Erythroblast (primary cell): ENCODE measurements at regions not wholly inside any gene's neighbourhood (a gene's known extent, or its start where the extent isn't known, plus 50 kb on each side); places are given as distances from the start of the nearest gene placed in this dataset.
"Not testable (repeated sequence)": the region's sequence is repeated elsewhere in the genome, so short reads cannot be mapped to it uniquely, and the experiment has no call there.

Experiments
- DNase-seq, 2 experiments: peaks; one replicate each; lab custom pipeline; 2025; lab: John Stamatoyannopoulos, UW
- GATA1 ChIP-seq: IDR thresholded peaks from 2 replicates; pipeline ENCODE4 v1.6.1; 2011; ENCODE audit warnings: low read depth, mild to moderate bottlenecking, control low read depth, low read length, moderate library complexity
- POLR2A ChIP-seq: IDR thresholded peaks from 2 replicates; pipeline ENCODE4 v1.6.1; 2011; ENCODE audit warnings: mild to moderate bottlenecking, low read length

DNA sequence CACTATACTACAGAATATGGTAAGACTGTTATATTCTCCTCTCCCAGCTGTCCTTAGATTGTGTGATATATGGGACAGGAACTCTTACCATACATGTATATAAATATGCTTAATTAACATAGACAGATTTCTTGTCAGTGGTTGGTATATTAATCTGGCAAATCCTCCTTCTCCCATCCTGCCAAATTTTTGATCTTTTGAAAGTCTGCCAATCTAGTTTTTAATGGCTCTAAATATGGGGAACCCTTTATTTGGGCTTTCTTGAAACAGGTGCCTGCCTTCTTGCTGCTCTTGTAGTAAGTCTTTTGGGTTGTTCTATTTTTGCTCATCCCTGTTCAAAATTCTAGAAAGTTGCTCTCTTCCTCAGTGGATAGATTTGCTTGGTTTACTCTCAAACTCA lies 63.5 kb downstream of the SPATA31D1 start:
- DNase-seq, result no peak
- TF ChIP-seq POLR2A (no peak), GATA1 (no peak)

DNA sequence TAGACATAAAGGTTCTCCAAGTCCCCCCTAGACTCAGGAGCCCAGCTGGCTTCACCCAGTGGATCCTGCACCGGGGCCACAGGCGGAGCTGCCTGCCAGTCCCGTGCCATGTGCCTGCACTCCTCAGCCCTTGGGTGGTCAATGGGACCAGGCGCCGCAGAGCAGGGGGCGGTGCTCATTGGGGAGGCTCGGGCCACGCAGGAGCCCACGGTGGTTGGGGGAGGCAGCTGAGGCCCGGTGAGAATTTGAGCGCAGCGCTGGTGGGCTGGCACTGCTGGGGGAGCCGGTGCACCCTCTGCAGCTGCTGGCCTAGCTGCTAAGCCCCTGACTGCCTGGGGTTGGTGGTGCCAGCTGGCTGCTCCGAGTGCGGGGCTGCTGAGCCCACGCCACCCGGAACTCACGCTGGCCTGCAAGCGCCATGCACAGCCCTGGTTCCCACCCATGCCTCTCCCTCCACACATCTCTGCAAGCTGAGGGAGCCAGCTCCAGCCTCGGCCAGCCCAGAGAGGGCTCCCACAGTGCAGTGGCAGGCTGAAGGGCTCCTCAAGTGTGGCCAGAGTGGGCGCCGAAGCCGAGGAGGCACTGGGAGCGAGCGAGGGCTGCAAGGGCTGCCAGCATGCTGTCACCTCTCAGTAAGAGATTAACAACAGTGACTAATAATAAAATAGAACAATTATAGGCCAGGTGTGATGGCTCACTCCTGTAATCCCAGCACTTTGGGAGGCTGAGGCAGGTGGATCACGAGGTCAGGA lies 65.9 kb downstream of the SPATA31D1 start:
- no peak for DNase-seq
- TF ChIP-seq POLR2A, result no peak
- no peak for TF ChIP-seq GATA1

DNA sequence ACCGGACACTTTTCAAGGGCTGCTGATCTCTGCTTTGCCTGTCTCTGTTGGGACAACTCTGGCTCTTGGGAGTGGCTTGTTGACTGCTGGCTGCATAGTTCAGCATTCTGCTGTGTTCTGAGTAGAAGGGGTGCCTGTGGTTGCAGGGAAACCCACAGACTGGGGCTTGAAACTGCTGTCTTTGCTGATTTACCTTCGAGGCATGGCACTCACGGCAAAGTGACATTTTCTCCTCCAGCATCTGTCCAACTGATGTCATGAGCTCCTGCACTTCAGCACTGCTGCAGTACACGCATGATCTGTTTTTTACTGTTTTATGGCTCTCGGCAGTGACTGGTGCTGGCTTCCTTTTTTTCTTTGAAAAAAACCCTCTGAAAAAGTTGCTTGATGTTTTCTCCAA lies 69.2 kb downstream of the SPATA31D1 start:
- TF ChIP-seq GATA1 (no peak), POLR2A (no peak)
- no peak for DNase-seq

DNA sequence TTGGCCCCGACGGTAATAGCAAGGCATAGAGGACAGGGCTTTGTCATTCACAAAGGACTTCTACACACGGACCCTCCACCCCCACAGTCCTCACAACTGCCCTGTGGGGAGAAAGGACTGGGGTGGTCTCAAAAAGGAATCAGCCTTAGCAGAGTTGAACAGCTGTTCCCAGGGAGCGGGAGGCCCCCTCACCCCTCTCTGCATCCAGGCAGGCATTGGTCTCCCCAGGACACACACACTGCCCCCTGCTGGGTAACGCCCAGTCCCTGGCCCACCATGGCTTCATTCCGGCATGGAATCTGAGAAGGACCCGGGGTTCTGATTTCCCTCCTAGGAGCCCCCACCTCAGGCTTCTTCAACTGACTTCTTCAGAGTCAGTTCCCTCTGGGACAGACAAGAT lies 73.2 kb downstream of the SPATA31D1 start:
- not testable (repeated sequence) for DNase-seq

DNA sequence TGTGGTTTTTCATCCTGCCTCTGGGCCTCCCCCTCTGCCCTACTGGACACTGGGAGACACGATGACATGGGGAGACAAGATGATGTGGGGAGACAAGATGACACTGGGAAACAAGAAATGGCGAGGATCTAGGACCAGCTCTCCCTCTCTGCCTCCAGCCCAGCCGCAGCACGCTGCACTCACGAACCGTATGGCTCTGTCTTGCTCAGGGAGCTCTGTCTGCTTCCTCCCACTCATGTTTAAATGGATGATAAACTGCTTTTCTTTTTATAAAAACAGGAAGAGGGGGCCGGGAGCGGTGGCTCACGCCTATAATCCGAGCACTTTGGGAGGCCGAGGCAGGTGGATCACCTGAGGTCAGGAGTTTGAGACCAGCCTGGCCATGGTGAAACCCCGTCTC lies 73.7 kb downstream of the SPATA31D1 start:
- DNase-seq, result no peak
- no peak for TF ChIP-seq POLR2A
- TF ChIP-seq GATA1, result no peak

DNA sequence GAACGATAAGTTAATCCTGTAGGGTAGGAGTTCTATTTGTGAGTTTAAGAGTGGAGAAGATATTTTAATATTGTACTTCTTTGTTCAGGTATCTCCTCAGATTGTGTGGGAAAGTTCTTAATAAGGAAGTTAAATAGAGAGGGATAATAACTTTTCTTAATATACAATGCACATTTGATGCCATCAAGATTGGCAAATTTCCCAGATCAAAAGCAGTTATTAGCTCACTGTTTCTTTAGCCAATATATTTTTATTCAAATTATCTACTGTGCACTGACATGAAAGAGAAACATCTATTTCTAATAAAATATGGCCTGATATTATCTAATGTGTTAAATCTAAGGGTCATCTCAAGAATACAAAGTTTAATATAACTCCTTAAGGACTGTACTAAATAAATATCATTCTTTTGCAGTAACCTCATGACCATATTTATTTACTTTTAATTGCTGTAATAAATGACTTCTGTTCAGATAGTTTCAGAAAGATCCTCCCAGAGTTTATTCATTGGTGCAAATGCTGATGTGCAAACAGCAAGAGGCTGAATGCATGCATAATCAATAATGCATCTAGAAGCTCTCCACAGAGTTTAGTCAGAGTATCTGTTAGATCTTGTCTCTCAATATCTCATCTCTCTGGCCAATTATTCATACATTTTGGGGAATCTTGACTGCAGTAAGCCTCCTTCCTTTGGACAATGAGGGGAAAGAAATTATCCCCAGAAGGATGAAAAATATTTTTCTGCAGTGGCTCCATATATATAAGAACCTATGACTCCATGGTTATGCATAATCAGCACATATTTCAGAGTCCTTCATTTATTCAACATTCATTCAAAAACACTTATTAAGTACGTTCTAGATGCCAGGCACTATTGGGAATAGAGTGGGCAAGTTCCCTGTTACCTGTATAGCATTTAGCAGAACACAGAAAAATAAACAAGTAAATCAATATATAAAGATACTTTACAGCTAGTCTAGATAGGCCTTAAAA lies 85.3 kb downstream of the SPATA31D1 start:
- TF ChIP-seq GATA1 (no peak), POLR2A (no peak)
- DNase-seq, result no peak

DNA sequence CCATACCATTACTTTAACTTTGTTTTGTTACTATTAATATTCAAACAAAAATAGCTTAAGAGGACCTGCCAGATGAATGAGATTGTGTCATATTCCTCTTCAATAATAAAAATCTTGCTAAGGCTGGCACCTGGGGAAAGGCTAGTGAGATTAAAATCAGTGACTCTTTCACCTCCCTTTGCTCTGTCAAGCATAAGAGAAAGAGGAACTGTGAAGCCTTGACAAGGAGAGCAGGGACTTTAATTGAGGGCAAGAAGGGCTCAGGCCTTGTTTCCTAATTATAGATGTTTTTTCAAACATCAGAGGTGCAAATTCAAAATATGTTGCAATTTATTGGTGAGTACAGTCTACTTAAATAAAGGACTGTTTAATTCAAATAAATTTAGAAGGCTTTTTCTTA lies 91.7 kb downstream of the SPATA31D1 start:
- no peak for DNase-seq
- TF ChIP-seq POLR2A (no peak), GATA1 (no peak)

DNA sequence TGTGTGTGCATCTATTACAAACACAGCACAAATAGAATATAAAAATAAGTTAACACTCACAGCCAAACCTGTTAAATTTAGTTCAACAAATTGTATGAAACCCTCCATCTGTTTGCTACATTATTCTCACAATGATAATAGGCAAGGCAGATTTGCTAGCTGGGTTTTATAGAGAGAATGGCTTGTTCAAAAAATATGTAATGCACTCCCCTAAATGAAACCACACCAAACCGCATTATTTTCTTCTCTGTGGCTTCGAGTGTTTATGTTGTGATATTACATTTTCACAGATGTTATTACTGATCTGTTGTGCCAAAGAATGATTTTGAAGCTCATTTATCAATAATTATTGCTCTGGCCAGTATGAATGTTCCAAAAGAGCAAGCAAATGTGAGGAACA lies 92.9 kb downstream of the SPATA31D1 start:
- no peak for DNase-seq
- TF ChIP-seq POLR2A, result no peak
- TF ChIP-seq GATA1, result no peak

DNA sequence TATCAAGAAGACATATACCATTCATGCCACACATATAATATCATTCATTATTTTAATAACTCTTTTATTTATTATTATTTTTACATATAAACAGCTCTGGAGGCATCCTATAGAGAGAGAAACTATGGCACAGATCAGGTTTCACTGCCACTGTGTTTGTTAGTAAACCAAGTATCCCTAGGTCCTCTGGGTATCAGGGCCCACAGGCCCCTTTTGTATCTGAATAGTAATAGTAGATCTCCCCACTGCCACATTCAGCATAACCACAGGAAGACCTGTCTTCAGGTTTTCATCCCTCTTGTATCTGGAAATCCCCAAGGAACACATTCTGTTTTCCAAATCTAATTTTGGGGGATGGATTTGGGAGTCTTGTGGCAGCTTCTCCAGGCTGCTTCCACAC lies 94.0 kb downstream of the SPATA31D1 start:
- TF ChIP-seq GATA1, result no peak
- TF ChIP-seq POLR2A, result no peak
- no peak for DNase-seq

DNA sequence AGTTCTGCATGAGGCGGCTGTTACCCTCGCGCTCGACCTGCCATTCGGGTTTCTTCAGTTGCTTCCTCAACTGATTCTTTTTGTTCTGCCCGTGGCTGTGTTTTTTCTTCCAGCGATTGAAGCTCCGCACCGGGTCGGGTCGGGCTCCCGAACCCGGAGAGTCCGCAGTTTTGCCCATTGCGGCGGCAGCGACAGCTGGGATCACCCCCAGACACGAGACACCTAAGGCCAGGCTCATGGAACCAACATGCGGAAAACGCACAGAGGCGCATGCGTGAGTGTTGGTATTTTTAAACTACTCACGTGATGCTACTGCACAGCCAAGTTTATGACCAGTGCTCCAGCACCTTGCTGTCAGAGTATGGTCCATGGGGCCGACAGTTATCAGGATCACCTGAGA lies 100.0 kb downstream of the SPATA31D1 start:
- TF ChIP-seq GATA1 (no peak), POLR2A (no peak)
- DNase-seq, result no peak

DNA sequence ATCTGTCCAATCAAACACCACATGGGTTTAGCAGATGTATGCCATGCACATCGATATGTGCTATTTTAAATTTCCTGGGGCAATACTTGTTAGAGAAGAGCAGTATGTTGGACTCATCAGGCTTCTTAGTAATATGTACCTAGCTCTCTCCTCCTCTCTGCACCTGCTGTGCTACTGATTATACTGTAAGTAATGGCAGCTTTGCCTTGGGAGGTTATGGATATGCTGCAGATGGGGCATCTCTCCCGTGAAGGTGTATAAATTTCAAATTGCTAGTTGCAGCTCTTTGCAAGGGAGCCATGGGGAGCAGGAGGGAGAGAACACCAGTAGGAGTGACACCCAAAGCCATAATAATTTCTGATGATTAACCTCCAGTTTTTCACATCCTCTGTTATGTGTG lies 101.5 kb downstream of the SPATA31D1 start:
- DNase-seq, result no peak
- no peak for TF ChIP-seq GATA1
- TF ChIP-seq POLR2A, result no peak

DNA sequence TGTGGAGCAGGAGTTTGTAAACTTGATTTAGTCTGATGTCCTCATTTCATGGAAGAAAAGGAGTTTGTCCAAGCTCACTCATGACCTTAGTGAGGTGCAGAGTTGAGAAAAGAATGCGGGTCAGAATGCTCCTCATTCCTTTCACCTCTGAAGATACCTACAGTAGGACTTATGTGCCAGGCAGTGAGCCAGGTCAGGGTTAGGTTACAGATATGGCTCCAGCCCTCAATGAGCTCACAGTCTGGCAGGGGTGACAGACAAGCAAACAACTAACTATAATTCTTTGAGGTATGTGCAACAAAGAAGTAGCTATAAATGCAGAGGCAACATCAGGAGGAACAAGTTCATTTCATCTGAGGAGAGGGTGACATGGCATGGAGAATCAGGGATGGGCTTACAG lies 102.5 kb downstream of the SPATA31D1 start:
- TF ChIP-seq POLR2A (no peak), GATA1 (no peak)
- DNase-seq, result no peak

DNA sequence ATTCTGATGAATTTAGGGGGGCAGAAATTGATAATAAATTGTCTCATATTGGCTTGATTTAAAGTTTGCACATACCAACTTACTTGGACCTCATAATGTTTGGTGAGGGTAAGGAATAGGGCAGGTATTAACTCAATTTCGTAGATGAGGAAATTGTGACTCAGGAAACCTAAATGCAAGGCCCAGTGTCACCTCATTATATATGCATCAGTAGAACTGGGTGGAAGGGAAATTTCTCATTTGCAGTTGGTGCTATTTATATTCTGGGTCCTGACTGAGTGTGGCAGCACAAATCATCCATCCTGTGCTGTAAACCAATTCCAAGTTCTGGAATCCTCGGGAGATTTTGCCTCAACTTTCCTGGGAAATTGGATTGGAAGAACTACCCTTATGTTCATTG lies 103.0 kb downstream of the SPATA31D1 start:
- no peak for DNase-seq
- no peak for TF ChIP-seq POLR2A
- no peak for TF ChIP-seq GATA1

DNA sequence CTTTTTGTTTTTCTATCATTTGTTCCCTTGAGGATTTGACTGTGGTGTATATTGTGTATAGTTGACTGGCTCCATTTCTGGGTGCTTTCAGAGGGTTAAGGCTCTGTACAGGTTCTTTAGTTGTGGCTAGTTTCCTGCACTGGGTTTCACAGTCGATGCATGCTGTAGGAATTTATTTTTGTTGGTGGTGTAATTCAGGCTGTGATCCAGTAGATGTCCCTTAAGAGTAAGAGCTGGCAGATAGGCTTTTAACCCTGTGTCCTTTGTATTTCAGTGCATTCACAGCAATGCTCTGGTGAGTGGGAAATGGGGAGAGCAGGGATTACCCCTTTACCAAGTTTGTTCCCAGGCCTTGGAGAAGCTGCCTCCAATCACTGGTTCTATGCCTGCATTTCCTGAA lies 112.9 kb downstream of the SPATA31D1 start:
- no peak for TF ChIP-seq GATA1
- no peak for TF ChIP-seq POLR2A
- DNase-seq, result no peak

DNA sequence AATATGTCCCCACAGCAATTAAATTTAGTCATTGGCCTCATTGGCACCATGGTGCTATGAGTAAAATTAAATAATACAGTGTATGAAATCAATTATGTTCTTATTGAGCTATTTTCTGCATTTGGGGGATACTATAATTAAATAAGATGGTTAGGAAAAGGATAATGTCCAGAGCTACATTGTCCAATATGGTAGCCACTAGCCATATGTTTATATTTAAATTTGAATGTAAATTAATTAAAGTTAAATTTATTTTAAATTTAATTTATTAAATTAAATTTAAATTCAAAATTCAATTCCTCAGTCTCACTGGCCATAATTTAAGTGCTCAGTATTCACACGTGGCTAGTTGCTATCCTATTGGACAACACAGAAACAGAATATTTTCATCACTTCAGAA lies 115.7 kb downstream of the SPATA31D1 start:
- no peak for DNase-seq
- TF ChIP-seq GATA1 (no peak), POLR2A (no peak)
